ENCODE measurements at regions not wholly inside any gene's neighbourhood (a gene's known extent, or its start where the extent isn't known, plus 50 kb on each side); places are given as distances from the start of the nearest gene placed in this dataset.
"Not testable (repeated sequence)": the region's sequence is repeated elsewhere in the genome, so short reads cannot be mapped to it uniquely, and the experiment has no call there.

GRCh38 chr19:30114095-30114494, 172.1 kb downstream of the URI1 start:
- TF ChIP-seq CTCF, POLR2A (IDR thresholded peaks at IDR 0.05): not testable (repeated sequence)

Data from heart left ventricle (tissue), 13 donors.